Hepatic stellate cell (primary cell): ENCODE measurements at regions not wholly inside any gene's neighbourhood (a gene's known extent, or its start where the extent isn't known, plus 50 kb on each side); places are given as distances from the start of the nearest gene placed in this dataset.
"Not testable (repeated sequence)": the region's sequence is repeated elsewhere in the genome, so short reads cannot be mapped to it uniquely, and the experiment has no call there.

Experiments used
- DNase-seq: peaks from one replicate; pipeline ENCODE4 v3.0.0; 2011; ENCODE audit warnings: low spot score

- DNase-seq = no peak
Observed at GRCh38 chr11:44388828-44389657, 79.1 kb upstream of the ALX4 start.

GRCh38 chr11:44389963-44390605, 80.1 kb upstream of the ALX4 start:
- DNase-seq = no peak

GRCh38 chr11:44391004-44391403, 81.1 kb upstream of the ALX4 start:
- not testable (repeated sequence) for DNase-seq

- not testable (repeated sequence) for DNase-seq
Observed at GRCh38 chr11:44396746-44397145, 86.8 kb upstream of the ALX4 start.

- no peak for DNase-seq
Observed at GRCh38 chr11:44397586-44398178, 87.7 kb upstream of the ALX4 start.

GRCh38 chr11:44398266-44399030, 88.5 kb upstream of the ALX4 start:
- no peak for DNase-seq

- no peak for DNase-seq
Observed at GRCh38 chr11:44399968-44400367, 90.0 kb upstream of the ALX4 start.

GRCh38 chr11:44400431-44400830, 90.5 kb upstream of the ALX4 start:
- no peak for DNase-seq

- DNase-seq = no peak
Observed at GRCh38 chr11:44402466-44403075, 92.6 kb upstream of the ALX4 start.

- no peak for DNase-seq
Observed at GRCh38 chr11:44403176-44403575, 93.2 kb upstream of the ALX4 start.

- DNase-seq = no peak
Observed at GRCh38 chr11:44403587-44404273, 93.8 kb upstream of the ALX4 start.

GRCh38 chr11:44404301-44404700, 94.4 kb upstream of the ALX4 start:
- no peak for DNase-seq

- no peak for DNase-seq
Observed at GRCh38 chr11:44404736-44405395, 94.9 kb upstream of the ALX4 start.

GRCh38 chr11:44407211-44407996, 97.5 kb upstream of the ALX4 start:
- DNase-seq = no peak

GRCh38 chr11:44408141-44408540, 98.2 kb upstream of the ALX4 start:
- no peak for DNase-seq

- no peak for DNase-seq
Observed at GRCh38 chr11:44408711-44409470, 99.0 kb upstream of the ALX4 start.

GRCh38 chr11:44409558-44410236, 99.8 kb upstream of the ALX4 start:
- DNase-seq = no peak

GRCh38 chr11:44416776-44417175, 106.8 kb upstream of the ALX4 start:
- no peak for DNase-seq
